Right hindlimb (tissue), 1 donor: ENCODE measurements at regions not wholly inside any gene's neighbourhood (a gene's known extent, or its start where the extent isn't known, plus 50 kb on each side); places are given as distances from the start of the nearest gene placed in this dataset.
"Not testable (repeated sequence)": the region's sequence is repeated elsewhere in the genome, so short reads cannot be mapped to it uniquely, and the experiment has no call there.

Experiments
- DNase-seq: peaks from one replicate; pipeline ENCODE4 v3.0.0-alpha.2; 2018

DNA sequence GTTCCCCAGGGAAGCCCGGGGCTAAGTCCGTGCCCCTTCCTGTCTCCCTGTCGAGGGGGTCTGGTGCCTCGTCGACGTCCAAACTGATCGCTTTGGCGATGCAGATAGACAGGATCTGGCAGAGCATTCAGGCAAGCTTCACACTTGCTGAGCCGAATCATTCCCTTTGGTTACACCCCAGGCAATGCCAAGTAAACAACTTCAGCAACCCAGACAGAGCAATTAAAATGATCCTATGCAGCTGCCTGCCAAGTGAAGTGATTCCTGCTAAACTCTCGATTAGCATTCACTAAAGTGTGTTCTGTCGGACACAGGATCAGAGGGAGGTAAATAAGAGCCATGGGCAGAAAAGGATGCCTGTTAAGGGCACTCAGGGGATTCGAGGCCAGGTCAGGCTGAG is 108.2 kb upstream of the RAB12 start:
- DNase-seq, result peak; percentile 37

DNA sequence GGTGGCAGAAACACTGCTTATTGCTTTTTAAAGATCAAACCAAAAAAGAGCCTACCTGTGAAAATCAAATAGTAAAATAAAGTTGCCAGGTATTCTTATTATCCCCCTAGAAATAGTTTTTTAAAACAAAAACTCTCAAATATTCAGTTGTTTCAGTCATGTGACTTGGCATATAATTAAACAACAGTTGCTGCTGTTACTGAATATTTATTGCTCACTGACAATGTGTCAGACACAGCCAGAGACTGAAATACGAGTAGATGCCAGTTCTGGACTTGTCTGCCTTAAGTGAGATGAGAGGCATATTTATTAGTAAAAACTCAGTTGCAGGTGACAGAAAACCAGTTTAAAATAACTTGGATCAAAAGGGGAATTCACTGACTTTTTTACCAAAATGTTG is 106.0 kb upstream of the RAB12 start:
- DNase-seq, result no peak

DNA sequence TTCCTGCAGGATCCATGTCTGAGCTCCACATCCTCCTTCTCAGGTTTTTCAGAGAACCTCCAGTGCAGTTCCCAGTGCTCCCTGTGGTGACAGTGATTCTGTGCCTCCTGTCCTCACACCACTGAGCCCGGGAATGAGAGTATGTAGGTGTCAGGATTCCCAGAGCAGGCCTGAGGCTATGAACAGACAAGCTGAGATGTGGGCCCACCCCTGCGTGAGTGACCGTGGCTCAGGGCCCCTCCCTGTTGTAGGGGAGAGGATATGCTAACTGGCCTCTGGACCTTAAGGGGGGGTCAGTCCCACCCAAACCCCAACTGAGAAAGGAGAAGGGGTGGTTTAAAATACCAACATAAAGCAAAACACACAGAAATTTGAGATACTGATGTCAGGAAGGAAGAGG is 104.8 kb upstream of the RAB12 start:
- no peak for DNase-seq

DNA sequence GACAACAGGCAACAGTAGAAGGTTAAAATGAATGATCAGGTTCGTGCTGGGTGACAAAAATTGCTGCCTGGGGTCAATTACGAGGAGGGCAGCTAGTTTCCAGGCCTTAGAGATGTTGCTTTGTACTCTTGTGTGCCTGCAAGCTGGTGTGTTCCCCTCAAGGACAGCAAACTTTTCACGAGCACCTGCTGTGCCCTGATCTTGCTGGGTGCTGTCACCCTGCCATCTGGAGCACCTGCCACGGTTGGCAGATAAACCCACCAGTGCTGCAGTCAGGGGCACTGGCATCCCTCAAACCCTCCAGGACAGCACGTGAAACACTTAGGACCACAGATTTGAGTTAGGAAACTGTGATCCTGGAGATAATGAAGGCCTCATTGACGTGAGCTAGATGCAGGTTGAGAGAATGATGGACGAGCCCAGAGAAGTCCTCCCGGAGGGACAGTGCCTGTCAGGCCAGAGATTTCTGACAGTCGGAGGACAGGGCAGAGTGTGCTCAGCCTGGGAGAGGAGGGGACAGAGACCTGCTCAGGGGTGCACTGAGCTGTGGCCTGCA is 104.3 kb upstream of the RAB12 start:
- no peak for DNase-seq

DNA sequence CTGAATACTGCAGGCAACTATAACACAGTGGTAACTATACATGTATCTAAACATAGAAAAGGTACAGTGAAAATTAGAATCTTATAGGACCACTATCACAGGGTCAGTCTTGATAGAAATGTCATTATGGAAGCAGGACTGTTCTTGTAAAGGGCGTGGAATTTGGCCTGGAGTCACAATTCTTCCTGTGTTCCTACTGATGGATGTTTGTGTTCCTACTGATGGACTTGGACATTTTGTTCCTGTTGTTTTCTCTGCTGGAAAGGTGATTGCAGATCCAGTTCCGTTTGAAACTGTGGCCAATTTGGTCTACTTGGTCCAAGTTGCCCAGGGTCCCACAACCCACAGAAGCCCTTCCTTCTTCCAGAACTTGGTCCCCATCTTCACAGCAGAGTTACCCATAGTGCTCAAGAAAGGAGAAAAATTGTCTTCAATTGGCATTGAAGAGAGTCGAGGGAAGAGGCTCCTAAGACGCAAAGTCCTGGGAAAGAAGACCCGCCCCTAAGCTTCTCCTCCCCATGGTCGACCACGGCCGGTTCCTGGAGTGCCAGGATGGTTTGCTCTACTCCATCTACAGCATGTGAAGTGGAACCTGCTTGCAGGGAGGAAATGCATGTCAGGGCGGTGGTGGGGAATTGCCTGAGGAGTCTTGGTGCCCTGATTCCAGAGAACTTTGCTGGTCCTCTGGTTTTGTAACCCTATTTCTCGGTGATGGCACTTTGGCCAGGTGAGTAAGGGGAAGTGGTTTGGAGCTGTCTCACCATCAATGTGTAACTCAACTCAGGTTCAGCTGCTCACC is 102.8 kb upstream of the RAB12 start:
- DNase-seq, result no peak

DNA sequence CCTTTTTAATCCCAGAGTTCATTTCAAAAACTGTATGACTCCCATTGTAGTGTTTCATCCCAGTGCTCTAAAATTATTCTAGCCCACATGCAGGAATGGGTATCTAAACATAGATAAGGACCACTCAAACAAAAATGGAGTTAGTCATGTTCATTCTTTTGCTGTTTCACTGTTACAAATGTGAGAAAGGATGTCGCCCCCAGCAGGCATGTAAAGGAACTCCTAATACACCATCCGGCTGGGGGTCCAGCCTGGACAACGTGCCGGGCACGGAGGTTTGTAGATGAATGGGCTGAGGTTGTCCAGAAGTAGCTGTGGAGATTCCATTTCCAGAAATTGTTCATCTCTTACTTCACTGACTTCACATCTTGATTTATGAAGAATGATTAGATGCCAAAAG is 101.9 kb upstream of the RAB12 start:
- DNase-seq, result no peak

DNA sequence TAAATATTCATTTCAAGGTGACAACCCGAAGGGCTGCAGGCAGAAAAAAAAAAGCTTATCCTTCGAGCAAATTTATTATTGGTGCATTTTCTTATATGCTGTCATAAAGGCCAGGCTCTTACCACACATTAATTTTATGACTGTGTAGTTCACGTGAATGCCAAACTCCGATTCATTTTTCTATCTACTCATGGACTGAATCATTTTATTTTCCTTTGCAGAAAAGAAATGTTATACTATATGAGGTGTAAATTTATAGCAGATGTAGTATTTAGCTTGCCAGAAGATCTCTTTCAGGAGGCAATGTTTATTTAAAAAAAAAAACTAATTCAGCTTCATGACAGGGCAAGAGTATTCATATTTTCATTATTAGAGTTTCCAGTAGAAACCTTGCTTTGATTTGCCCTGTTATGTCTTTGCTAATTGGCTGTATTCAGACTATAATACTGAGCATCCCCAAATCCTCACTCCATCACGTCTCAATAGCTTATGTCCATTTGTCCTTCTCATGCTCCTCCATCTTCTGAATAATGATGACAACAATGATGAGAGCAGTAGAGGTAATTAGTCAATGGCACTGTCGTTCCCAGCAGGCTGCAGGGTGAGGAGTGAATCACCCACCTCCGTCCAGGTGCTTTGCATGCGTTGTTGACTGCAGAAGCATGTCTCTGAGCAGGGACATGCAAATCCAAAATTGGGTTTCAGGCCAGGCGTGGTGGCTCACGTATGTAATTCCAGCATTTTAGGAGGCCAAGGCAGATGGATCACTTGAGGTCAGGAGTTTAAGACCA is 101.1 kb upstream of the RAB12 start:
- DNase-seq, result no peak

DNA sequence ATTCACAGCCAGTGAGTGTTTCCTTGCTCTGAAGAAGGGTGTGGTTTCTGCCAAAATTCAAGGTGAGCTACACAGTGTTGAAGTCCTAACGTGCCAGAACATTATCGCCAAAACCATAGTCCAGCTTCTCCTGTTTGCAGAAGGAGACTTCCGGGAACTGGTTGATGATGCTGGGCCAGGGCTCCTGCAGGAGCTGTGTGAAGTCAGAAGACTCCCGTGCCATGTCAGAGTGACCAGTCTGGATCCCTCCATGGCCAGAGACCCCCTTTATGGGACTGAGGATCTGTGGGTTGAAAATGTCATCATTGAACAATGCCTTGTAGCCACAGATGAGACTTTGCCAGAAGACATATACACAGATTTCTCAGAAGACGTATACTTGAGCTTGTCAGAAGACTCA is 96.0 kb upstream of the RAB12 start:
- DNase-seq, result no peak

DNA sequence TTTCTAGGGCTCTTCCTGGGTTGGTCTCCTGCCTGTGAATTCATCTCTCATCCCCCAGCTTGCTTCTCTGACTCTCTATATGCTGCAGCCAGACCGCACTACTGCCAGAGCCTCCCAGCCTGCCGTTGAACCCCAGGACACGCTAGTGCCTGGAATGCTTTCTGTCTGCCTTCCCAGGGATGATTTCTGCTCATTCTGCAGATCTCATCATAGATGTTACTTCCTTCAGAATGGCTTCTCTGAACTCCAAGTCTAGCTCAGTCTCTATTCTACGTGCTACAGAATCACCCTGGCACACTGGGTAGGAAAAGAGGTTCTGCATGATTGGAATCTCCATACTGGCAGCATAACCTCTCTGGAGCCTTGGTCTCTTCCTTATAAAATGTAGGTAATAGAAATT is 94.8 kb upstream of the RAB12 start:
- DNase-seq, result no peak

DNA sequence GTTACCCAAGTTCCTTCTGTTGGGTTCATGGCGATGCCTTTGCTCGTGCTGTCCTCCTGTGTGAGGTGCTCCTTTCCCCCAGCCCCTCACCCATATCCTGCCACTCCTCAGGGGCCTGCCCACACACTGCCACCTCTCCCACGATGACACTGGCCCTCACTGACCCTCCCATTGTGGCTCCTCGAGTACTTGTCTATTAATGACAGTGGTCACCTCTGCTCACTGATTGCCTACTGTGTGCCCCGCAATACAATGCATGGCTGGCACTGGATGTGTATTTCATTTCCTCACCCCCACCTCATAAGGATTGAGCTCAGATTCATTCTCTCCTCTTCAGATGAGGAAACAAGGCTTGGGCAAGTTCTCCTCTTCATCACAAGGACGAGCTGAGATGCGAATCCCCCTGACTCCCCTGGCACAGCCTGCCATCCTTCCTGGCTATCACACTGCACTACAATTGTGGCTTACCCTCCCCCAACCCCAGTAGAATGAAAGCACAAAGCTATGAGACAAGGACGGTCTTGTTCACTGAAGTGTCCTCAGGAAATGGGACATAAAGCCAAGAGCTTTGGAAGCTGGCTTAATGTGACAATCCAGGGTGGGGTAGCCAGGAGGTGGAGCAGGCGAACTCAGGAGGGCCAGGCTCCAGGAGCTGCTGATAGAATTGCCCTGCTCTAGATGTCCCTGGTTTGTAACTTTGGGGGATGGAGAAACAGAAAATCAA is 93.9 kb upstream of the RAB12 start:
- DNase-seq, result no peak

DNA sequence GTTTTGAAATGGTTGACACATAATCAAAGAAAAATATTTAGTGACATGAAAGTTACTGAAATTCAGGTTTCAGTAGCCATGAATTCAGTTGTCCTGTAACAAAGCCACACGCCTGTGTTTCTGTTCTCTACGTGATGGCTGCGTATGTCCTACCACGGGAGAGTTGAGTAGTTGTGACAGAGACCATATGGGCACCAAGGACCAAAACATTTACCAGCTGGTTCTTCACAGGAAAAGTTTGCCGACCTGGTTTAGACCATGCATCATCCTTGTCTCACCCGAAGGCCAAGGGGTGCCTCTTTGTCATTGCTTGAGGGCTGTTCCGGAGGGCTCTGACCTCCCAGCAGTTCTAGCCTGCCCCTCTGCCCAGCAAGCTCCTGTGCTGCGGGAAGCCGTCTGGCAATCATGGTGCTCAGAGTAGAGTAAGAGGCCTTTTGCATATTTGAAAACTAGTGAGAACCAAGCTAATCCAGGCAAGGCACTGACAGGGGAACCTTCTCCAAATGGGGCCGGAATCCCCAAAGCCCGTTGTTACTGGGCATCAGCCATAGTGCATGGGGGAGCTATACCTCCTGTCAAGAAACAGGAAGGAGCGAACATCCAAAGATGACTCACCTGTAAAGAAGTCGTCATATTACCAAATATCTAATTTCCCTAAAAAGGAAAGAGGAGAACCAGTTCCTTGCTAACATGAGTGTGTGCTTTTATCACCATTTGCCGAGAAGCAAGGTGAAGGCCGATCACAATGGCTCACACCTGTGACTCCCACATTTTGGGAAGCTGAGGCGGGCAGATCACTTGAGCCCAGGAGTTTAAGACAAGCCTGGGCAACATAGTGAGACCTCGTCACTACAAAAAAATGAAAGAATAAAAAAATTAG is 92.6 kb upstream of the RAB12 start:
- DNase-seq, result no peak

DNA sequence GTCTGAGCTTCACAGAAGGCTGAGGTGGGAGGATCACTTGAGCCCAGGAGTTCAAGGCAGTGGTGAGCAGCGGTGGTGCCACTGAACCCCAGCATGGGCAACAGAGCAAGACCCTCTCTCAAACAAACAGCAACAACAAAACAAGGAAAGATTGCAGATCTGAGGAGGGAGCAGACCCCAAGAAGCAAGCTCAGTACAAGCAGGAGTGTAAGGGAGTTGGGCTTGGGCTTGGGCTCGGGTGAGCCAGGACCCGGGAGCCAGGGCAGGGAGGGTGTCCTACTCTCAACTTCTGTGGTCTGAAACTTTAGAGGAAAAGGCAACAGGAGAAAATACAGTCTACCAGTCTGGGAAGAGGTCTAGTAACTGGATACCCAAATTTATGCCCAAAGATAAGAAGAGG is 92.0 kb upstream of the RAB12 start:
- DNase-seq, result no peak

DNA sequence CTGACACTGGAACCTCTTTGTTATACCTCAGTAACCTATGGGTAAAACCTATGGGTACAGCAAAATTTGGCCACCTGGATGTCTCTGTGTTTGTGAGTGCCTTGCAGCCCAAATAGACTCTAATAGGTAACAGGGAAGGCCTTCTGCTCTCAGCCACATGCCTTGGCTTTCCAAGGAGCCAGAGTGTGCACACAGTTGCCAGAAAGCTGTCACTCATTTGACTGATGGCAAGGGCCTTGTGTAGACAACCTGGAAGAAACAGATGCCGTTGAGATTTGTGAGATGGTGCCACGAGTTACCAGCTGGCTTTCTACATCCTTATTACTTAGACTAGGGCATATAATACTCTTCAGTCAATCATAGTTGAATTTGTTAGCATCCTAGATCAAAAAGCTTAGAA is 90.1 kb upstream of the RAB12 start:
- no peak for DNase-seq

DNA sequence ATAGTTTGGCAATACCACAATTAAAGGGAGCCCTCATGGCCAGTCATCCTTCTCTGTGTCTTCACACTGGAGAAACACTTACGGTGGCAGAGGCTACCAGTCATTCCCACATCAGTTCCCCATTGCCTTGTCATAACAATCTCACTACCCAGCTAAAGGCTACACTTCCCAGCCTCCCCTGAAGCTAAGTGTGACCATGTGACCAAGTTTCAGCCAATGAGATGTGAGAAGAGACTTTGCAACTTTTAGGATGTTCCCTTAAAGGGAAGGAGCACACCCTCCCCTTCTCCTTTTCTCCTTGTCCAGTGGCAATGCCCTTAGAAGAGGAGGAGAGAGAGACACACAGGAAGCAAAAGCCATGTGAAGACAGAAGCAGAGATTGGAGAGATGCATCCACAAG is 89.0 kb upstream of the RAB12 start:
- no peak for DNase-seq

DNA sequence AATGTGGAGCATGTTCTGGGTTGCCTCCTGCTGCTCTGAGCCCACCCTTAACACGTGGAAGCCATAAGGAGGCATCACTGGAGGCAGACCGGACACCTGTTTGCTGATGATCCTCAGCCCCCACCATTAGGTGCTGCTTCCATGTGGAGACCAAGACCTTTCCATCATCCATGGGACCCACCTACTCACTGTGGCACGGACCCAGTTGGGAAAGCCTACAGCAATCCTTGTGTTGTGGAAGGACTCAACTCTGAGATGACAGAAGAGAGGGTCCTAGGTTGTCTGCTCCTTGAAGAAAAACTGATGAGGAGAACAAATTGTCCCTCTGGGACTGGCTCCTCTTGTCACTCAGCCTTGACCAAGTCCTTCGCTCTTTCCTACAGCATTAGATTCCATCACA is 86.5 kb upstream of the RAB12 start:
- DNase-seq, result no peak

DNA sequence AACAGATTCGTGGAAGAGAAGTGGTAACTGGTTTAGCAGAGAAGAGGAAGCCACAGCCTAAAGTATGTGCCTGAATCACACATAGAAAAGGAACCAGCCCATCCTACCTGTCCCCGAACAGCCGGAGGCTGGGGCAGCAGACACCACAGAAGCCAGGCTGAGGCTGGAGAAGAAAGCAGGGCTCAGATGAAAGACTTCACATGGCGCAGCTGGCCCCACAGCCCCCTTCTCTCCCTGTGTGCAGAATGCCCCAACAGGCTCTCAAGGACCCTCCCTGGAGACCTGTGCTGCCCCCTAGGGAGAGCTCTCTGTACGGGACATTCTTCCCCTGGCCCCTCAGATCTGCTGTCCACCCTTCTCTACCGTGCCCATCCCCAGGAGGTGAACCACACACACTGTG is 83.5 kb upstream of the RAB12 start:
- DNase-seq, result no peak

DNA sequence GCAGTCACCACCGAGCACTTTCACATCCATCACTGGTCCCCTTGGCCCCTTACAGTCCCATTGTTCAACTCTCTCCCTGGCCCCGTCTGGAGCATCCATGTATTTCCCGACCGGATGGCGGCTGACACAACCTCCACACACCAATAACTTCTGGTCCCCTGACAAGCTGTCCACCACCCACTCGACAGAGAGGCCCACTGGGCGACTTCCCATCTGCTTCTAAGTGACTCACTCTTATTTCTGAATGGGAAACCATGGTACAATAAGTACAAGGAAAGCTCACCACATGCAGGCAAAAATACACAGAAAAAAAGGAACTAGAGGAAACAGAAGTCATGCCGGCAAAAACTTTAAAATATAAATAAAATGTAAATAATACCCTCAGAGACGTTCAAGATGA is 82.9 kb upstream of the RAB12 start:
- no peak for DNase-seq

DNA sequence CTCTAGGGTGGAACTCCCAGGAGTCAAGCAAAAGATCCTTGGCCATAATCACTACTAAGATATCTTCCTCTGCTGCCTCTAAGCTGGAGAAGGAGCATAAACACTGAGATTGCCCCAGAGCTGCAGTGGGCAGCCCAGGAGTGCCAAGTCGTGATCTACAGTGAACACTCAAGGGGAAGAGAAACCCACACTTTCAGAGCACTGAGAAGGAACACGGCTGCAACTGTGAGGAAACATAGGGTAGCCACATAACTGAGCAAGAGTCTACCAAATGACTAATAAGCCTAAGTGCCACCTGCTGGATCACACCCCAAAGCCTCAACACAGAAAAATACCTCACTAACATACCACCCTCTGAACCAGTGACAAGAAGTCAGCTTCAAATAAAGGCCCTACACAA is 79.6 kb upstream of the RAB12 start:
- DNase-seq, result no peak

DNA sequence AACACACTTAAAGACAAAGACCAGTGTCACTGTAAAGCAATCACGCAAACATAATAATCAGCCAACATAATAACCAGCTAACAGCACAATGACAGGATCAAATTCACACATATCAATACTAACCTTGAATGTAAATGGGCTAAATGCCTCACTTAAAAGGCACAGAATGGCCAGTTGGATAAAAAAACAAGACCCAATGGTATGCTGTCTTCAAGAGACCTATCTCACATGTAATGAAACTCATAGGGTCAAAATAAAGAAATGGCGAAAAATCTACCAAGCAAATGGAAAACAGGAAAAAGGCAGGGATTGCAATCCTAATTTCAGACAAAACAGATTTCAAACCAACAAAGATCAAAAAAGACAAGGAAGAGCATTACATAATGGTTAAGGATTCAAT is 78.2 kb upstream of the RAB12 start:
- not testable (repeated sequence) for DNase-seq

DNA sequence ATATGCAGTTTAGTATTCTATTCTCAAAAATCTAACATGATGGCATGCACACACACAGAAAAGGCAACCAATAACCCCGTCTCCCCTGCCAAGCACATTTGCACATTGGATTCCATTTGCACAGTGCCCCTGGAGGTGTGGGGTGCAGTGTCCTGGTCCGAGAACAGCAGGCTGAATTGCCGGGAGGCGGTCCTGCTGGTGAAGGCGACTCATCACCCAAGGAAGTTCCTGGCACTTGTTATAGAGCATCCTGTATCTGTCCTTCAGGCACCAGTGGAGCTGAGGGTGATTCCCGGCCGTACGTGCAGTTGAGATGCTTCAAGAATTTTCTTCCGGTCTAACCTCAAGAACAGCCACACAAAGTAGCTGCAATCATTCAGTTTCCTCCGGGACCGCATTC is 73.0 kb upstream of the RAB12 start:
- no peak for DNase-seq

DNA sequence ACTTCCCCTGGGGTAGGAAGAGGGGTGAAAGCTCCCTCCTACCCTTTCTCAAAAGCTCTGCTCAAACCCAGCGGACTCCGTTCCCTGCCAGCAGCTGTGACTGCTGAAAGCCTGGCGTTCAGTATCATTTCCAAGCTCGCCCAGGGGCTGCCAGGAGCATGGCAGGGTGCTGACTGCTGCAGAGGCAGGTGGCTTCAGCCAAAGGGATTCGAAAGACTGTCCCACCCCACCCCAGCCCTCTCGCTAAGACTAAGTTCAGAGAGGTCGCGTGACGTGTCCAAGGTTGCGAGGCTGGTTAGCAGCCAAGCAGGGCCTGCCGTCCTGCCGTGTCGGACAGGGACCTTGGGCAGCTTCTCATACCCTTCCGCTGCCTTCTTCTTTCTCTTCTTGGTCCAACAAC is 72.3 kb upstream of the RAB12 start:
- DNase-seq, result no peak

DNA sequence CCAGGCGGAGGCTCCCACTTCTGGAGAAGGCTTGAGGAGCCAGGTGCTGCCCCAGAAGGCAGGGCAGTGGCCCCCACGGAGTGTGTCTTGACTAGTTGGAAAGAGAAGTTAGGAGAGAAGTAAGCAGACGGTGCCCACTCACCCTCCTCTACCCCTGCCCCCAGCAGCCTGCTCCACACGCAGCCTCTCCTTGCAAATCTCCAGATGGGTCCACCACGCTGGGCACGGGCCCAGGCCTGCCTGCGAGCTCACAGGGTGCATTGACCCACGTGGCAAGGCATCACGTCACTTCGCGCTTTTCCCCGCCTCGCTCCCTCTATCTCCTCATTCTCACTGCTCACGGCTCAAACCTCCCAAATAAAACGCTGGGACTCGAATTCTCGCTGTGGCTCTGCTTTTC is 71.8 kb upstream of the RAB12 start:
- no peak for DNase-seq

DNA sequence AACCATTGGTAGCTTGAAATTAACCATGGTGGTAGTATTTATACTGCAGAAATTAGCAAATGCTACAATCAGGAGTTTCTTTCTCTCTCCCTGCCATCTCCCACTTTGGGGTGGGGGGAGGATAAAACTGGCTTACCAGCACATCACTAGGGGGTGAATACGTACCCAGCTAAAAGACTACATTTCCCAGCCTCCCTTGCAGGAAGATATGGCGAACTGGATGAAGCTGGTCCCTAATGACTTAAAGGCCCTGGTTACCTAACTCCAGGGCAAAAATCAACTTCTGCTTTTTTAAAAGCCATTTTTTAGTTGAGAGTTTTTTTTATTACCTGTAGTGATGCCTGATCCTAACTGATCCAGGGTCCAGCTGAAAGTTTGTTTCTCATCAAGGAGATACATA is 70.3 kb upstream of the RAB12 start:
- no peak for DNase-seq
